NCI-H446 (cell line): ENCODE measurements at regions not wholly inside any gene's neighbourhood (a gene's known extent, or its start where the extent isn't known, plus 50 kb on each side); places are given as distances from the start of the nearest gene placed in this dataset.

Experiments
- DNase-seq, 2 experiments: peaks; one replicate each; lab custom pipeline; 2025; lab: John Stamatoyannopoulos, UW

DNA sequence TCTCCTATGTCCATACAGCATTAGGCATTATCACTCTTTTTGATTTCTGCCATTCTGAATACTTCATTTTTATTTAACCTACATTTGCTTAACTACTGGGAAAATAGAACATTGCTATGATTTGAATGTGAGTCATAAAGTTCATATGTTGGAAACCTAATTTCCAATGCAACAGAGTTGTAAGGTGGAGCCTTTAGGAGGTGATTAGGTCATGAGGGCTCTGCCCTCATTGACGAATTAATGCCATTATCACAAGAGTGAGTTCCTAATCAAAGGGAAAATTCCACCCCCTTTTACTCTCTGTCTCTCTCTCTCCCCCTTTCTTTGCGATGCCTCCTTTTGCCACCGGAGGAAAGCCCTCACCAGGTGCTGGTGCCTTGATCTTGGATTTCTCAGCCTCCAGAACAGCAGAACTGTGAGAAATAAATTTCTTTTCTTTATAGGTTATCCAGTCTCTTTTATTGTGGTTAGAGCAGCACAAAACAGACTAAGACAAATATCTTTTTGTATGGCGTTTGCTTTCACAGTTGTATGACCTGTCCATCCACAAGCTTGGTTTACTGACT is 180.1 kb upstream of the ARID2 start:
- DNase-seq, result no peak

DNA sequence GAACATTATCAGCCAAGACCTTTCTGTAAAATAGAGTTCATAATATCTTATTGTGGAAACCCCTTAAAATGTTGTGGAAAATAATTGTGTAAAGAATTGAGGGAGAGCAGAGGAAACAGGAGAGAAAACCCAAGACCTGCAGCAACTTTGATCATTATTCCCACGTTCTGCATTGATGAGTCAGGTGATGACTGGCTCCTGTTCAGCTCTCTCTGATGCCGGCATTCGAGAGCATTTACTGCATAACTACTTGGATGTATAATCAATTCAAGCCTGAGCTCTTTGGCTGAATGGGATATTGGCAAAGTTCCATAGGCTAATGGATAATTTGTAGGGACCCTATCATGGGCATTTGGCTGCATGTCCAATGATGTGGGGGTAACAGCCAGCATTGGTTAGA is 176.3 kb upstream of the ARID2 start:
- DNase-seq, result peak in 1 of 2 experiments; percentile 2

DNA sequence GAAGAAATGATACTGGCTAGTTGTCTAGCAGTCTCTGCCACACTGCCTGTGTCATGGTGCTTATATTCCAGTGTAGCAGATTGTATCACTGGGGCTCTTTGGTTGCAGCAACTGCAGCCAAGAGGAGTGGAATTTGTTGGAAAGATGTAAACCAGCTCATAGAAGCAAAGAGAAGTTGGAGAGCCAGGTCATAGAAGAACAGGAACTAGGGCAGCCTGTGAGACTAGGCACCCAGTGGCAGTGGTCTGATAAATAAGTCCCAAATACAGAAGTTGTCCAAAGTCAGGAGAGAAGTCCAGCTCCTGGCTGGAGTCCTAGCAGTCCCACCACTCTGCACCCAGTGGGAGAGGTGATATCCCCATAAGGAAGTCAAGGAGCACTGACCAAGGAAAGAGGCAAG is 172.5 kb upstream of the ARID2 start:
- no peak for DNase-seq

DNA sequence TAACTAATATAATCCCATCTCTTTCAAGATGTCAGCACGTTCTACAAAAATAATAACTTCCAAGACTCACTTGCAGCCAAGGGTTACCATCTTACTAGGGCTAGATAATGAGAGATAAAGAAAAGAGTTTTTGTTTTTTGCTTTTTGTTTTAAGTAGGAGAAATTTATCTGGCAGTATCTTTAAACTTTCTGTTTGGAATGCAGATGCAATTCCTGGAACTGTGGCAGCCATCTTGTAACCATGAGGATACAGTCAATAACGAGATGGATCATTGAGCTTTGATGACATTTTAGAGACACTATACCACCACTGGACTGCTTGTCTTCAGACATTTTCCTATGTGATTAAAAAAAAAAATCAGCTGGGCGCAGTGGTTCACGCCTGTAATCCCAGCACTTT is 171.2 kb upstream of the ARID2 start:
- DNase-seq, result no peak

DNA sequence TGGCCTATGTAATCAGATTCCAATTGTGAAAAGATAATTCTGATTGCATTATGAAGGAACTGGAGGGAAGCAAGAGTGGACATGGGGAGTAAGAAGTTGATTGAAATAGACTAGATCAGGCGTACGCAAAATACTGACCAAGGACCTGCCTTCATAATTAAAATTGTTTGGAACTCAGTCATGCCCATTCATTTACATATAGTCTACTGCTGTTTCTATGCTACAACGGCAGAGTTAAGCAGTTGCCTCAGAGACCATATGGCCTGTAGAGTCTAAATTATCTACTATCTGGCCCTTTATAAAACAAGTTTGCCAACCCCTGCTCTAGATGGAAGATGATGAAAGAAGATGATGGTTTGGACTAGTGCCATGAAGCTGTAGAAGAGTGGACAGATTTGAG is 170.0 kb upstream of the ARID2 start:
- peak in 1 of 2 experiments; percentile 12 for DNase-seq

DNA sequence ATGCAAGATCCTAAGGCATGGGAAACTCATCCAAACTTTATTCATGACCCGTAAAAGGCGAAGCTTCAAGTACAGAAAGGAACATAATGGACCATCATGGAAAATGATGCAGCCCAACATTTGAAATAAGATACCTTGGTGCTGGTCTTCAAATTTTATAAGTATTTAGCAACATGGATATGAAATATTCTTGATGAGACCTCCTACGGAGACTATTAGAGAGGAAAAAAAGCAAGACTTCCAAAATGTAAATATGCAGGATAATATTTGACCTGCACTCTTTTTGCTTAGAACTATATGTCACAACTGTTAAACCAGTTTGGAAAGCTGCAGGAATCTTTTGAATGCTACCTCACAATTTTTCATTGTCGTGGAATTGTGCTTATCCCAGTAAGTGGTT is 168.8 kb upstream of the ARID2 start:
- DNase-seq, result no peak

DNA sequence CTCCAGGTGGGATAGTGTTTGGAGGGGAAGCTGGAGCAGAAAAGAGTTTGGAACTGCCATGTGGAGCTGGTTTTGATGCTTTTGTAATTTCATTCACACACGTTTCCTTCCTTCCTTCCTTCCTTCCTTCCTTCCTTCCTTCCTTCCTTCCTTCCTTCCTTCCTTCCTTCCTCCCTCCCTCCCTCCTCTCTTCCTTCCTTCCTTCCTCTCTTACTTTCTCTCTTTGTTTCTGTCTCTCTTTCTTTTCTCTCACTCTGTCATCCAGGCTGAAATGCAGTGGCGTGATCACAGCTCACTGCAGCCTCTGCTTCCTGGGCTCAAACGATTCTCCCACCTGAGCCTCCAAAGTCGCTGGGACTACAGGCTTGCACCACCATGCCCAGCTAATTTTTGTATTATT is 168.0 kb upstream of the ARID2 start:
- DNase-seq, result no peak

DNA sequence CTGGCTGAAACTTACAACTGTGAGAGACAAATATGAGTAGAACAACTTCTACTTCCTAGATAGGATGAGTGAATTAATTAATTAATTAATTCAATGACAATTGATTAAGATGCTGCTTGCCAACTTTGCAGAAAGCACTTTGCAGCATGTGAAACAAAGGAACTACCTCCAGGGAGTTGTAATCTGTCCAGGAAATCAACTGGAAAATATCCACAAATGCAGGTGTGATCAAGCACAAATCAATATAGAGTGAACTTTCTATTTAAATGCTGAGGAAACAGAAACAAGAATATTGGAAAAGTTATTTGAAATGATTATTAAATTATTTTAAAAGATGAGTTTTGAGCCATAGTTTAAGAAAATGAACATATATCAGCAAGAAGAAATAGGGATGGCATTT is 163.9 kb upstream of the ARID2 start:
- no peak for DNase-seq

DNA sequence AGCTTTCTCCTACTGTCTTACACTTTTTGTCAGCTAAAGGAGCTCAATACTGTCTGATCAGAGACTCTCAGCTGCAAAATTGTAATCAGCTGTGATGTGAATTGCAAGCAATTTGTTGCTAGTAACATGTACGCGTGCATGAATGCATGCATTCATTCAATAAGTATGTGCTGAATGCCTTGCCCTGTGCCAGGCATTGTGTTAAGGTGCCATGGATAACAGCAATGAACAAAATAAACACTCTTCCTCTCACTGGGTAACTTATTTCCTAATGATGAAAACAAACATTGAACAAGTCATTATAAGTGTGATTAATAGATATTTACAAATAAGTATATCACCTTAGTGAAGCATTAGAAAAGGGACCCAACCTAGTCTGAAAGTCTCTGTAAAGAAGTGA is 163.2 kb upstream of the ARID2 start:
- DNase-seq, result no peak

DNA sequence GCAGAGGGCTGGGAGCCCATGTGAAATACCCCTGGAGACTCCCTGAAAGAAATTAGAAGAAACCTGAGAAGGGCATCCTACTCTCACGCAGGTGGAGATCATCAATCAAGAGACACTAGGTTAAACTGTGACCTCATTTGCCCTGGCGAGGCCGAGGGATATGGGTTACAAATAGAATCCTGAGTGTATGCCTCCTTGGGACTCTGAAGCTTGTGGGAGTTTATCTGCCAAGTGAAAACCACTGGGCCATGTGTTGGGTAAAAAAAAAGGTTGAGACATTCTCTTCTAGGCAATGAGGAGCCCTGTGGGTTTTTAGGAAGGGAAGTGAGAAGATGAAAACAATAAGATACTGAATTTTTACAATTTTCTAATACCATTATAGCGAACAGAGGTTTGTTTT is 160.7 kb upstream of the ARID2 start:
- DNase-seq, result no peak

DNA sequence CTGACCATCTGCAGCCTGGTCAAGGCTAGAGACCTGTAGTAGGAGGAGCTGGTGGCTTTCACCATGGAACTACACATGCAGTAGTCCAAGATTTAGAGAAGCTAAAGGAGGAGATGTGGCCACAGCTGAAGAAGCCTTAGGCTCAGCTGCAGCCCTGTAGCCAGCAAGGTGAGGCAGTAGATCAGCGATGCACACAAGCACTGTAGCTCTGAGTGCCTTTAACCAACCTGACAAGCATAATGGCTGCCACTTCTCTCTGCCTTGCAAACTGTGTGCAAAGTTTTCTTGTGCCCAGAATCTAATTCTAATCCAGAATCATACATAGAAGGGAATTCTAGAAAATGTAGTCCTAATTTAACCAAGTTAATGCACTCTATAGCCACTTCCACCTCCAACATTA is 159.0 kb upstream of the ARID2 start:
- DNase-seq, result no peak

DNA sequence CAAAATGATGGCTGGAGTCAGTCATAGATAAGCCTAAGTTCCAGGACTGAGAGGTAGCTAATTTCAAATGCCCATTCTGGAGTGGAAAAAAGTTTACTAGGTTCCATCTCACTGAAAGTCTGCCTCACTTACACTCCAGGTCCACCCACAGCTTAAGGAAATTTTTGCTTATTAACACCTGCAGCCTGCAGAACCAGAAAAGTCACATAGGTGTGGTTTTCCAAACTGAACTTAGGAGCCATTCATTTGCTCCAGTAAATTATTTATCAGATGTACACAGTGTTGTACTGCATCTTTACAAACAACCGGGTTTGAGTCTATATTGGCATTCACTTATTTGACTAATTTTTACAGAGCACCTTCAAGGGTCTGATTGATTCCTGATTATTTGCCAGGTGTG is 157.4 kb upstream of the ARID2 start:
- no peak for DNase-seq

DNA sequence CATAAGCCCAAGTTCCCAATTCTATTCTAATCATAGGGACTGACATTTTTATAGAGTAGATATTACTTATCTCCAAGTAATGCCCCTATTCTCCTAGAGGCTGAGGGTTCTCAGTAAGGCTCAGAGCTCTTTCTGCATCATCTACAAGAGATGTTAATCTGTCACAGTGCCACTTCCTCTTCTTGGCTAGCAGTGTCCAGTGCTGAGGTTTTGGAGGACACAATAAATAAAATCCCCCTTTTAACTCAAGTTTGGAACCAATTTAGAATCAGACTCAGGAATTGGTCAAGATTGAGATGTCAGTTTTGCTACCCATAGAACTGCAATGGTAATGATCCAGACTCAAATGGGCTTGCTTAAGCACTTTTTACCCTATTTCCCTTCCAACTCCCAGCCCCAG is 154.1 kb upstream of the ARID2 start:
- no peak for DNase-seq

DNA sequence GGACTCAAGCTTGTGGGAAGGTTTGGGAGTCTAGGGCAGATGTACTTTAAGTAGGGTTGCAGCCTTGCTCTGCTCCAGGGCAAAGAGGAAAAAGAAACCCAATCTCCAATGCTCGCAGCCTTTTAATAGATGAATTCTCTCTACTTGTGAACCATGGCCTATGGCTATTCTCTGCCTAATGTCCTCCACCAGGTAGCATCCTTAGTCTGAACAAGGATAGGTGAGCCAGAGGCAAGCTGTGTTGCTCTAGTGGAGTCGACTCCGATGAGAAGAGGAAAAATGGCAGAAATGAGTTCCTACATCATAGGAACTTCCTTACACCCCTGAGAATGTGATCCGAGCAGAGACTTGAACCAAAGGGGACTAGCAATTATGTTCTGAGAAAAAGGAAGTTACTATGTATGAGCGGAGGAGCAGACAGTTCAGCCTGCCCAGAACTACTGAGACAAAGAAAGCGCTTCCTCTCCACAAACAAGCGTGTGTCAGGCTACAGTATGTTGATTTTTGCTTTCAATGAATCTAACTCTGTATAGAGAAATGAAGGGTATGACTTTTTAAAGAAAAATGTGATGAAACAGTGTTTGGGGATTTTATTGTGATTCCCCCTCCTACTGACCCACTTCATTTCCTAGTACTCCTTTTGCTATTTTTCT is 153.6 kb upstream of the ARID2 start:
- no peak for DNase-seq

DNA sequence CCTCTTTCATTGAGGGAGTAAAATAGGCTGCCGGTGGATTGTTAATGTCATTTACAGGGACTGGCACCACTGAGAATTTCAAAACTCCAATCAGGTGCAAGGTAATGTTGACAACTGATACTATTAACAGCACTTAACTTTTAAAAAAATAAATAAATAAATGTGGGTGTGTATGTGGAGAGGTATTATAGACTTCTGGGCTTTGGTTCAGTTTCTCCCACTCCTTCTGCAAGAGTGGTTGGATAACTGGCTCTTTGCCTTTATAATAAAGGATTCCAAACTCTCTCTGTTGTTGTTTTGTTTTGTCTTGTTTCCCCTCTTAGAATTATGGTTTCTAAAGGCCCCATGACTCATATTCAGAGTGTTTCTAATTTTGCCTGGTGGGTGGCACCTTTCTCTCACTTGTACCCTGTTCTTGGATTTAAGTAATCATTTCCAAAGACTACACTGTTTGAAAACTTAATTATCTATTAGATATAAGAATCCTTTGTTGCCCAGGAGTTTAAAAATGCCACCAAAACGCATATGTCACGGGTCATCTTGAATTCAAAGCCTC is 151.6 kb upstream of the ARID2 start:
- DNase-seq, result no peak

DNA sequence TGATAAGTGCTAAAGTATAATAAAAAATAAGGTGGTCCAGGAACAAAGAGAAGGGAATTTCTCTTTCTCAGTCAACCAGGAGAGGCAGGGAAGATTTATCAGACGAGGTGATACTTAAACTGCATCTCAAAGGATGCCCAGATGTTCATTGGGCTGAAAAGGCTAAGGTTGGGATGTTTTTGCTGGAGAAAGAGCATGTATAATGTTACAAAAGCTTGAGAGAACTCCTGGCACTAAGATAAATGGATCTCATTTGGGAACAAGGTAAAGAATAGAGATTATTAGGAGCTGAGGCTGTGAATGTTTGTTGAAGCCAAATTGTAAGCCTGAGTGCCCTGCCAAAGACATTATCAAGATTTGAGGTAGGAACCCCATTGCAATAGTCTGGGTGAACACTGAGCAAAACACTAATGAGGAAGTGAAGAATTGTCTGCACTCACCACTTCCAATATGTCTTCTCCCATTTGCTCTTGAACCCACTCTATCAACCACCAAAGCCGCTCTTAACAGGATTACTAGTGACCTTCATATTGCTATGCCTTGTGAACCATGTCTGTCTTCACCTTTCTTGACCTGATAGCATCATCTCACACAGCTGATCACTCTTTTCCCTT is 149.0 kb upstream of the ARID2 start:
- DNase-seq, result no peak

DNA sequence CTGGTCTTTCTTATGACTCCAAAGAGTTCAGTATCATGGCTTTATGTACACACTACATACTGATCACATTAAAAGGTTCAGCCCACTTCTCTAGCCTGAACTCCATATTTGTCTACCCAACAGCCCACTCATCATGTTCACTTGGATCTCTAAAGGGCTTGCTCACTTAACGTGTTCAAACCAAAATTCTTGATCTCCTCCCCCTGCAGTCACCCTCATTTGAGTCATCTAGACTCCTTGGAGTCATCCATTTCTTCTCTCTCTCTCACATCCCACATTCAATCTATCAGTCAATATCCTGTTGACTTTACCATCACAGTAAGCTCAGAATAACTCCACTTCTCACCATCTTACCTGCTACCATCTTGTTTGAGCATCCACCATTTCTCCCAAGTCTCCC is 148.4 kb upstream of the ARID2 start:
- no peak for DNase-seq

DNA sequence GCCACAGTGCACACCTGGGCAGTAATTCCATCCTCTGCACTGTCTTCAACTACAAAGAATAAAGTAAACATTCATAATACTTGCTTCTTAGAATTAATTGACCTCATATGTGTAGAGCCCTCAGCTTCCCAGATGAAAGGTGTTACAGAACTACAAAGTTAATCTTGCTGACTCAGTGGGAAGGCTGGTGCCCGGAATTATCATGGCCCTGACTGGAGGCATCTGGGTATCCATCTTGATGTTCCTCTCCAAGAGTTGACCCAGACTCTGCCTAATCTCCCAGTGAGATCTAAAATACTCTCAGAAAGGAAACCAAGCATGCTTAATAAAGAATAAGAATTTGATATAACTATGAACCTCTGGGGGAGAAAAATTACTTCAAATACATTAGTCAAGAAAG is 147.0 kb upstream of the ARID2 start:
- DNase-seq, result no peak

DNA sequence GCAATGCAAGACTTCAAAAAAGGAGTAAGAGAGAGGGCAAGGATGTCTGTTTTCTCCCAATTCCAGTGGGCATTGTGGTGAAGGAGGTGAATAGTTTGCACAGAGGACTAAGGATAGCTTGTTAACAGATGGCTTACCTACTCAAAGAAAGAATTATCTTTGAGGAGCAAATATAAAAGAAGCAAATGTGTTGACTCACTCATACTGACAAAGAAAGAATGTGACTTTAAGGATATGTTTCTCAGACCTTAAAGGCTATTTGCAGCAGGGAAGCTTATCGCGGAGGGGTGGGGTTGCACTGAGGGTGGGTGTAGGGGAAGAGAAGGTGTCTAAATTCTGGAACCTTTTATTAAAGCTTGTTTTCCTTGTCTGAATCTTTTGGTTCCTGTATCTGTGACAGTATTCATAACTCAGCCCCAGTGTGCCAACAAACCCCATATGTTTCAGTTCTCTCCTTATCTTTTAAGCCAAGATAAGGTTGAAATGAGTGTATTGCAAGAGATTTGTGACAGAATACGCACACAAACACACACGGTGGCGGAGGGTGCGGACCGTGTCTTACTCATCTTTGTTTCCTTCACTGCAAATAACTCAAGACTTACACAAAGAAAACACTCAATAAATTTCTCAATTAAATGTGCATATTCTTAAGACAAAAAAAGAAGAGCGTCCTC is 146.4 kb upstream of the ARID2 start:
- no peak for DNase-seq

DNA sequence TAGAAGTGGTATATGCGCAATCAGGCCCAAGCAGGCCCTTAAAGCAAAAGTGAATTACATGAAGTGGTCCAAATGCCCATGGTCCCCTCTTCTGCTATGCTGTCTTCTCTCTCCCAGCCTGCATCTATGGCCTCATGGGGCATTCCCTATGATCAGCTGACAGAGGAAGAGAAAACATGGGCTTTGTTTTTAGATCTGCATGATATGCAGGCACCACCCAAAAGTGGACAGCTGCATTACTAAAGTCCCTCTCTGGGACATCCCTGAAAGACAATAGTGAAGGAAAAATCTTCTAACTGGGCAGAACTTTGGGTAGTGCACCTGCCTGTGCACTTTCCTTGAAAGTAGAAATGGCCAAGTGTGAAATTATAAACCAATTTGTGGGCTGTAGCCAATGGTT is 145.2 kb upstream of the ARID2 start:
- no peak for DNase-seq

DNA sequence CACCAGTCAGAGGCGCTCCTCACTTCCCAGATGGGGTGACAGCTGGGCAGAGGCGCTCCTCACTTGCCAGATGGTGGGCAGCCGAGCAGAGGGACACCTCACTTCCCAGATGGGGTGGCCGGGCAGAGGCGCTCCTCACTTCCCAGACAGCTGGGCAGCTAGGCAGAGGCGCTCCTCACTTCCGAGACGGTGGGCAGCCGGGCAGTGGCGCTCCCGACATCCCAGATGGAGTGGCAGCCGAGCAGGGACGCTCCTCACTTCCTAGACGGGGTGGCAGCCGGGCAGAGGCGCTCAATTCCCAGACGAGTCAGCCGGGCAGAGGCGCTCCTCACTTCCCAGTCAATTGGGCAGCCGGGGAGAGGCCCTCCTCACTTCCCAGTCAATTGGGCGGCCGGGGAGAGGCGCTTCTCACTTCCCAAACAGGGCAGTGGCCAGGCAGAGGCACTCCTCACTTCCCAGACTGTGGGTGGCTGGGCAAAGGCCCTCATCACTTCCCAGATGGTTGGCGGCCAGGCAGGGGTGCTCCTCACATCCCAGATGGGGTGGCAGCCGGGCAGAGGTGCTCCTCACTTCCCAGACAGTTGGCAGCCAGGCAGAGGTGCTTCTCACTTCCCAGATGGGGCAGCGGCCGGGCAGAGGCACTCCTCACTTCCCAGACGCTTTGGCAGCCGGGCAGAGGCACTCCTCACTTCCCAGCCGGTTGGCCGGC is 143.8 kb upstream of the ARID2 start:
- DNase-seq, result peak in 1 of 2 experiments; percentile 54

DNA sequence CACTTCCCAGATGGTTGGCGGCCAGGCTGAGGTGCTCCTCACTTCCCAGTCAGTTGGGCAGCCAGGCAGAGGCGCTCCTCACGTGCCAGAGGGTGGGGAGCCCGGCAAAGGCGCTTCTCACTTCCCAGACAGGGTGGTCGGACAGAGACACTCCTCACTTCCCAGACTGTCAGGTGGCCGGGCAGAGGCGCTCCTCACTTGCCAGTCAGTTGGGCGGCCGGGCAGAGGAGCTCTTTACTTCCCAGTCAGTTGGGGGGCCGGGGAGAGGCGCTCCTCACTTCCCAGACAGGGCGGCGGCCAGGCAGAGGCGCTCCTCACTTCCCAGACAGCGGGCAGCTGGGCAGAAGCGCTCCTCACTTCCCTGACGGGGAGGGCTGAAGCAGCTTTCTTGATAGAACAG is 143.0 kb upstream of the ARID2 start:
- no peak for DNase-seq
